K562 (cell line): ENCODE measurements at regions not wholly inside any gene's neighbourhood (a gene's known extent, or its start where the extent isn't known, plus 50 kb on each side); places are given as distances from the start of the nearest gene placed in this dataset.

Source experiments
- ATAC-seq: fragments of 200-7000 bp; cut with Tn5 transposase; 3 replicates; pipeline ENCODE4 v1.9.1; 2020; ENCODE audit warnings: moderate library complexity
- BruUV-seq: library from RNA; stranded (reverse); fragments of 400-500 nt; replicated peaks from 2 replicates; lab custom pipeline; 2021; lab: Mats Ljungman, UMichigan
- CTCF ChIA-PET: fragments of 300-600 bp; formaldehyde crosslinking; extraction: SDS; loops from one replicate; lab custom pipeline; 2021; ENCODE audit warnings: low intra/inter-chr PET ratio; lab: Yijun Ruan, JAX
- POLR2A ChIA-PET: fragments of 300-600, 350-650 bp; sonication (Branson Sonifier 250); formaldehyde crosslinking; extraction: SDS; loops from one replicate; lab custom pipeline; 2021; ENCODE audit warnings: antibody characterized with exemption, inconsistent platforms; lab: Yijun Ruan, JAX
- DNase-seq, 4 experiments: peaks; one replicate each; pipeline versions ENCODE4 v3.0.0 to v3.0.0-alpha.2; 2011 to 2018; ENCODE audit warnings: low spot score in 3 of 4, mixed read lengths in 3 of 4; ENCODE audit errors: extremely low read depth in 1 of 4
- FAIRE-seq: peaks from 2 replicates; lab custom pipeline; 2011; peaks lifted over from hg19 to GRCh38; lab: Jason Lieb, UNC
- H2AFZ ChIP-seq: 2 replicates; pipeline ENCODE4 v1.6.0; 2011; ENCODE audit warnings: low read depth, low read length, control low read depth, inconsistent platforms
- H3K27ac ChIP-seq: fragments of 200-600 bp; 3 replicates; pipeline ENCODE4 v1.8.0; 2011; ENCODE audit warnings: low read depth, mild to moderate bottlenecking, control low read depth, inconsistent platforms, low read length, moderate library complexity, mixed read lengths; ENCODE audit errors: extremely low read depth
- H3K27me3 ChIP-seq, 2 experiments: fragments of 300-600 bp in 1 of 2; 2 replicates in 1 of 2; 3 replicates in 1 of 2; pipeline versions ENCODE4 v1.6.0 to v1.8.0; 2011; ENCODE audit warnings: inconsistent platforms in 2 of 2, low read length in 2 of 2, mild to moderate bottlenecking in 1 of 2, mixed read lengths in 1 of 2, moderate library complexity in 1 of 2; ENCODE audit not compliant: control insufficient read depth in 2 of 2, insufficient read depth in 2 of 2
- H3K36me3 ChIP-seq: fragments of 300-600 bp; 3 replicates; pipeline ENCODE4 v1.8.0; 2011; ENCODE audit warnings: mild to moderate bottlenecking, low read length, inconsistent platforms; ENCODE audit not compliant: control insufficient read depth, insufficient read depth
- H3K4me1 ChIP-seq, 2 experiments: fragments of 200-600 bp in 1 of 2; replicated peaks in 1 of 2; 2 replicates in 1 of 2; 3 replicates in 1 of 2; pipeline versions ENCODE4 v1.5.1 to v1.8.0; 2011; ENCODE audit warnings: inconsistent platforms in 2 of 2, low read length in 2 of 2, mild to moderate bottlenecking in 1 of 2, mixed read lengths in 1 of 2, moderate library complexity in 1 of 2; ENCODE audit not compliant: control insufficient read depth in 2 of 2, insufficient read depth in 2 of 2
- H3K4me2 ChIP-seq: 2 replicates; pipeline ENCODE4 v1.6.1; 2011; ENCODE audit warnings: low read length, control low read depth, inconsistent platforms, mixed read lengths; ENCODE audit not compliant: insufficient read depth
- H3K4me3 ChIP-seq: fragments of 200-600 bp; sonication (generic), shearing (Covaris generic); 2 replicates; pipeline ENCODE4 v1.5.1; 2016; ENCODE audit warnings: control low read depth, inconsistent platforms
- H3K79me2 ChIP-seq: fragments of 200-600 bp; 3 replicates; pipeline ENCODE4 v1.8.0; 2011; ENCODE audit warnings: low read length, inconsistent platforms; ENCODE audit not compliant: control insufficient read depth, insufficient read depth
- H3K9ac ChIP-seq, 2 experiments: 2 replicates each; pipeline versions ENCODE4 v1.6.0 to v1.6.1; 2011; ENCODE audit warnings: low read depth in 2 of 2, low read length in 2 of 2, control low read depth in 1 of 2, inconsistent platforms in 1 of 2, mild to moderate bottlenecking in 1 of 2, mixed read lengths in 1 of 2; ENCODE audit not compliant: insufficient read depth in 1 of 2
- H3K9me1 ChIP-seq: one replicate; pipeline ENCODE4 v1.6.0; 2011; ENCODE audit warnings: inconsistent platforms, mild to moderate bottlenecking, low read length, moderate library complexity; ENCODE audit not compliant: control insufficient read depth, insufficient read depth
- H3K9me3 ChIP-seq: replicated peaks from 2 replicates; pipeline ENCODE4 v1.5.1; 2011; ENCODE audit warnings: low read depth, low read length, inconsistent platforms; ENCODE audit not compliant: control insufficient read depth, insufficient read depth
- H4K20me1 ChIP-seq: replicated peaks from 2 replicates; pipeline ENCODE4 v1.6.1; 2011; ENCODE audit warnings: low read length, inconsistent platforms, mixed read lengths; ENCODE audit not compliant: control insufficient read depth, insufficient read depth
- ARHGAP35 ChIP-seq: fragments of 450-650 bp; IDR thresholded peaks from 2 replicates; pipeline ENCODE4 v1.6.1; 2018; ENCODE audit not compliant: partially characterized antibody
- ARID3B ChIP-seq: fragments of 250-450 bp; sonication (Bioruptor Pico); IDR thresholded peaks from 2 replicates; pipeline ENCODE4 v1.4.0; 2020; ENCODE audit warnings: borderline replicate concordance
- BMI1 ChIP-seq: fragments of 150-350 bp; IDR thresholded peaks from 2 replicates; pipeline ENCODE4 v1.6.1; 2014; ENCODE audit warnings: low read length
- CAMTA2 ChIP-seq: fragments of 250-450 bp; sonication (Bioruptor Pico); conservative IDR thresholded peaks from 2 replicates; pipeline ENCODE4 v1.5.1; 2022
- CC2D1A ChIP-seq: fragments of 450-650 bp; IDR thresholded peaks from 2 replicates; pipeline ENCODE4 v1.6.1; 2017; ENCODE audit warnings: mild to moderate bottlenecking
- CEBPZ ChIP-seq: fragments of 150-350 bp; IDR thresholded peaks from 2 replicates; pipeline ENCODE4 v1.6.1; 2014; ENCODE audit warnings: low read depth, mild to moderate bottlenecking, low read length, borderline replicate concordance
- FIP1L1 ChIP-seq: fragments of 200-400 bp; formaldehyde crosslinking; IDR thresholded peaks from 2 replicates; pipeline ENCODE4 v1.6.1; 2018; ENCODE audit warnings: mild to moderate bottlenecking, low read depth, low read length; ENCODE audit not compliant: poor library complexity, severe bottlenecking
- KDM1A ChIP-seq, 2 experiments: fragments of 450-650 bp; IDR thresholded peaks; 2 replicates each; pipeline ENCODE4 v1.6.1; 2016; ENCODE audit warnings: mild to moderate bottlenecking in 2 of 2
- MLLT1 ChIP-seq, 2 experiments: fragments of 450-650 bp; IDR thresholded peaks; 2 replicates each; pipeline ENCODE4 v1.6.1; 2016
- MXD1 ChIP-seq: fragments of 250-450 bp; sonication (Bioruptor Pico); IDR thresholded peaks from 2 replicates; pipeline ENCODE4 v1.8.0; 2021; ENCODE audit warnings: borderline replicate concordance, mild to moderate bottlenecking, moderate library complexity; ENCODE audit not compliant: poor library complexity, severe bottlenecking
- POLR2AphosphoS5 ChIP-seq: IDR thresholded peaks from 2 replicates; pipeline ENCODE4 v1.6.1; 2011; ENCODE audit warnings: mild to moderate bottlenecking, low read depth, low read length, moderate library complexity; ENCODE audit not compliant: control insufficient read depth, insufficient read depth
- SMAD3 ChIP-seq: fragments of 450-650 bp; formaldehyde crosslinking; conservative IDR thresholded peaks from 2 replicates; pipeline ENCODE4 v1.4.0; 2020; ENCODE audit warnings: mild to moderate bottlenecking
- SMAD4 ChIP-seq: fragments of 250-450 bp; sonication (Bioruptor Pico); conservative IDR thresholded peaks from 2 replicates; pipeline ENCODE4 v1.8.0; 2021; ENCODE audit warnings: inconsistent platforms, mild to moderate bottlenecking, moderate library complexity
- SMC3 ChIP-seq: conservative IDR thresholded peaks from 2 replicates; pipeline ENCODE4 v1.6.1; 2011; ENCODE audit warnings: low read depth, low read length, improper control_type of control experiment; ENCODE audit not compliant: insufficient read depth
- TAF1 ChIP-seq: IDR thresholded peaks from 2 replicates; pipeline ENCODE4 v1.6.1; 2011; ENCODE audit warnings: mild to moderate bottlenecking, low read length, moderate library complexity; ENCODE audit not compliant: insufficient read depth, control insufficient read depth, severe bottlenecking; ENCODE audit errors: extremely low read depth
- ZNF3 ChIP-seq: fragments of 250-450 bp; sonication (Bioruptor Pico); IDR thresholded peaks from 2 replicates; pipeline ENCODE4 v1.5.0; 2021; ENCODE audit warnings: mild to moderate bottlenecking, moderate library complexity
- ZNF347 ChIP-seq: fragments of 450-650 bp; formaldehyde crosslinking; IDR thresholded peaks from 2 replicates; pipeline ENCODE4 v1.4.0; 2020; ENCODE audit warnings: low read depth, mild to moderate bottlenecking, moderate library complexity
- ZNF445 ChIP-seq: fragments of 250-450 bp; sonication (Bioruptor Pico); IDR thresholded peaks from 2 replicates; pipeline ENCODE4 v1.4.0; 2020; ENCODE audit warnings: low read depth, mild to moderate bottlenecking, moderate library complexity
- WGBS: fragments of 100-300 bp; shearing (Covaris generic); methylation state at CpG from one replicate; pipeline ENCODE4 v1.1.6; 2016; ENCODE audit warnings: low coverage, mixed read lengths; ENCODE audit not compliant: insufficient coverage; ENCODE audit errors: missing lambda C conversion rate; 5-methylcytosine and 5-hydroxymethylcytosine counted together
- in situ Hi-C: fragments of 300-500 bp; cut with MboI; formaldehyde crosslinking; loops from 4 replicates; pipeline ENCODE4 v1.15.0; 2018; ENCODE audit warnings: inconsistent platforms, mixed read lengths
- intact Hi-C: fragments of 100-400 bp; cut with micrococcal nuclease; formaldehyde crosslinking; loops from 2 replicates; pipeline ENCODE4 v1.14.2; 2022

GRCh38 chr13:55069746-55070145, 2041.1 kb downstream of the OLFM4 start:
- Histone ChIP-seq H3K9me1 (no peaks in the 10 kb centered on the region), H3K9ac (no peak overlapping the region), H3K36me3 (no peaks in the 10 kb centered on the region), H3K9me3 (no peaks in the 10 kb centered on the region), H3K27me3 (no peaks in the 10 kb centered on the region), H3K4me3 (no peak overlapping the region), H3K4me1 (no peaks in the 10 kb centered on the region), H4K20me1 (no peaks in the 10 kb centered on the region), H3K4me2 (no peak overlapping the region), H3K79me2 (no peaks in the 10 kb centered on the region), H3K27ac (no peak overlapping the region), H2AFZ (no peak overlapping the region)
- DNase-seq, result no peak
- intact Hi-C loops (no loop called here), in situ Hi-C loops (no loop called here)
- no peak for FAIRE-seq
- BruUV-seq, result no TSS peak
- POLR2A ChIA-PET, result no interaction called here
- CTCF ChIA-PET, result no interaction called here
- no peak for ATAC-seq
- WGBS, result 0% methylated on average over 1 of the region's 1 CpG
- TF ChIP-seq SMC3, result no peak
- TF ChIP-seq SMAD4 (CRISPR knock-in tag), result no peak
- no peak for TF ChIP-seq FIP1L1
- no peak for TF ChIP-seq ZNF3 (CRISPR knock-in tag)
- TF ChIP-seq ARHGAP35, result no peak
- no peak for TF ChIP-seq MLLT1 (IDR thresholded peaks at IDR 0.05)
- TF ChIP-seq TAF1, result no peak
- TF ChIP-seq ZNF445 (CRISPR knock-in tag), result no peak
- no peak for TF ChIP-seq KDM1A (IDR thresholded peaks at IDR 0.05)
- TF ChIP-seq ARID3B (CRISPR knock-in tag), result no peak
- TF ChIP-seq BMI1, result no peak
- TF ChIP-seq CC2D1A, result no peak
- no peak for TF ChIP-seq SMAD3
- no peak for TF ChIP-seq POLR2AphosphoS5
- TF ChIP-seq MXD1 (CRISPR knock-in tag), result no peak
- no peak for TF ChIP-seq CEBPZ
- TF ChIP-seq CAMTA2 (CRISPR knock-in tag), result no peak
- no peak for TF ChIP-seq ZNF347 (CRISPR knock-in tag)
